OCI-LY3 (cell line): ENCODE measurements at regions not wholly inside any gene's neighbourhood (a gene's known extent, or its start where the extent isn't known, plus 50 kb on each side); places are given as distances from the start of the nearest gene placed in this dataset.

Experiments
- H2AFZ ChIP-seq: fragments of 200-600, 300-600 bp; shearing (Covaris generic); 2 replicates; pipeline ENCODE4 v1.6.0; 2014; ENCODE audit warnings: antibody characterized with exemption, low read depth, low read length
- H3K27ac ChIP-seq: fragments of 200-600, 300-600 bp; sonication (generic); 2 replicates; pipeline ENCODE4 v1.5.1; 2014; ENCODE audit warnings: mild to moderate bottlenecking, low read length, moderate library complexity, mixed read lengths
- H3K27me3 ChIP-seq: fragments of 200-600, 300-600 bp; sonication (generic); 2 replicates; pipeline ENCODE4 v1.6.1; 2014; ENCODE audit warnings: low read depth, low read length, mixed read lengths
- H3K36me3 ChIP-seq: fragments of 200-600, 300-600 bp; sonication (generic); replicated peaks from 2 replicates; pipeline ENCODE3; 2014; ENCODE audit warnings: low read depth, low read length, mixed read lengths
- H3K4me1 ChIP-seq: fragments of 300-600, 200-600 bp; sonication (generic); 2 replicates; pipeline ENCODE4 v1.6.1; 2014; ENCODE audit warnings: low read length, mixed read lengths
- H3K4me2 ChIP-seq: fragments of 200-600, 300-600 bp; sonication (generic); 2 replicates; pipeline ENCODE4 v1.6.1; 2014; ENCODE audit warnings: low read length, mixed read lengths
- H3K4me3 ChIP-seq: fragments of 300-600, 200-600 bp; sonication (generic); 2 replicates; pipeline ENCODE4 v1.5.1; 2014; ENCODE audit warnings: antibody characterized with exemption, mild to moderate bottlenecking, low read length, moderate library complexity
- H3K79me2 ChIP-seq: fragments of 300-600, 200-600 bp; shearing (Covaris generic); 2 replicates; pipeline ENCODE4 v1.6.1; 2014; ENCODE audit warnings: mild to moderate bottlenecking, low read length, mixed read lengths
- H3K9ac ChIP-seq: fragments of 300-600, 200-600 bp; shearing (Covaris generic); 2 replicates; pipeline ENCODE4 v1.6.0; 2014; ENCODE audit warnings: mild to moderate bottlenecking, low read length, moderate library complexity
- H3K9me3 ChIP-seq: fragments of 200-600, 300-600 bp; shearing (Covaris generic); 2 replicates; pipeline ENCODE4 v1.6.1; 2014; ENCODE audit warnings: low read length, mixed read lengths; ENCODE audit not compliant: insufficient read depth
- H4K20me1 ChIP-seq: fragments of 200-600, 300-600 bp; sonication (generic); 2 replicates; pipeline ENCODE4 v1.6.1; 2016; ENCODE audit warnings: low read length, mixed read lengths; ENCODE audit not compliant: insufficient read depth
- EZH2phosphoT487 ChIP-seq: fragments of 200-600 bp; shearing (Covaris generic); IDR thresholded peaks from 2 replicates; pipeline ENCODE4 v1.6.1; 2018; ENCODE audit warnings: antibody characterized with exemption, mixed run types, low read depth
- TF ChIP-seq, protein P1 (sequence below): fragments of 200-600, 300-600 bp; sonication (generic); IDR thresholded peaks from 2 replicates; pipeline ENCODE4 v1.5.1; 2014; ENCODE audit warnings: antibody characterized with exemption, low read length, low read depth

DNA sequence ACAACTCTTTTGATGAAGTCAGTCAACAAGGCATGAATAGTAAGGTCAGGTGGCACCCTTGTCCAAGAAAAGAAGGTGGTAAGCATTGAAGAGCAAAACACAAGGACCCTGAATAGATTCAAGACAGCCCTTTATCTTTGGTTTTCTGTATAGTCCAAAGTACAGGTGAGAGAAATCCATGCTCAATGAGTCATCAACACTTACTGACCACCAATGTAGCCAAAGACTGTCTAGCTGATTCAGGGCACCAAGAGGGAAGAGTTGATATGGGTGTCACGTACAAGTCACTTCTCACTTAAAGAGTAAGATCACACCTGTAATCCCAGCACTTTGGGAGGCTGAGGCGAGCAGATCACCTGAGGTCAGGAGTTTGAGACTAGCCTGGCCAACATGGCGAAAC, 528.3 kb downstream of the CD83 start:
- H3K27ac ChIP-seq: no peak overlapping the region
- H3K27me3 ChIP-seq: no peaks in the 10 kb centered on the region
- H3K9me3 ChIP-seq: no peaks in the 10 kb centered on the region
- no peak overlapping the region for H3K4me3 ChIP-seq
- TF ChIP-seq, protein P1, sequence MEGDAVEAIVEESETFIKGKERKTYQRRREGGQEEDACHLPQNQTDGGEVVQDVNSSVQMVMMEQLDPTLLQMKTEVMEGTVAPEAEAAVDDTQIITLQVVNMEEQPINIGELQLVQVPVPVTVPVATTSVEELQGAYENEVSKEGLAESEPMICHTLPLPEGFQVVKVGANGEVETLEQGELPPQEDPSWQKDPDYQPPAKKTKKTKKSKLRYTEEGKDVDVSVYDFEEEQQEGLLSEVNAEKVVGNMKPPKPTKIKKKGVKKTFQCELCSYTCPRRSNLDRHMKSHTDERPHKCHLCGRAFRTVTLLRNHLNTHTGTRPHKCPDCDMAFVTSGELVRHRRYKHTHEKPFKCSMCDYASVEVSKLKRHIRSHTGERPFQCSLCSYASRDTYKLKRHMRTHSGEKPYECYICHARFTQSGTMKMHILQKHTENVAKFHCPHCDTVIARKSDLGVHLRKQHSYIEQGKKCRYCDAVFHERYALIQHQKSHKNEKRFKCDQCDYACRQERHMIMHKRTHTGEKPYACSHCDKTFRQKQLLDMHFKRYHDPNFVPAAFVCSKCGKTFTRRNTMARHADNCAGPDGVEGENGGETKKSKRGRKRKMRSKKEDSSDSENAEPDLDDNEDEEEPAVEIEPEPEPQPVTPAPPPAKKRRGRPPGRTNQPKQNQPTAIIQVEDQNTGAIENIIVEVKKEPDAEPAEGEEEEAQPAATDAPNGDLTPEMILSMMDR: no peak
- TF ChIP-seq EZH2phosphoT487: no peak
- no peaks in the 10 kb centered on the region for H3K4me1 ChIP-seq
- no peaks in the 10 kb centered on the region for H3K79me2 ChIP-seq
- no peaks in the 10 kb centered on the region for H4K20me1 ChIP-seq
- no peak overlapping the region for H3K4me2 ChIP-seq
- no peak overlapping the region for H3K9ac ChIP-seq
- no peaks in the 10 kb centered on the region for H3K36me3 ChIP-seq
- H2AFZ ChIP-seq: no peak overlapping the region

DNA sequence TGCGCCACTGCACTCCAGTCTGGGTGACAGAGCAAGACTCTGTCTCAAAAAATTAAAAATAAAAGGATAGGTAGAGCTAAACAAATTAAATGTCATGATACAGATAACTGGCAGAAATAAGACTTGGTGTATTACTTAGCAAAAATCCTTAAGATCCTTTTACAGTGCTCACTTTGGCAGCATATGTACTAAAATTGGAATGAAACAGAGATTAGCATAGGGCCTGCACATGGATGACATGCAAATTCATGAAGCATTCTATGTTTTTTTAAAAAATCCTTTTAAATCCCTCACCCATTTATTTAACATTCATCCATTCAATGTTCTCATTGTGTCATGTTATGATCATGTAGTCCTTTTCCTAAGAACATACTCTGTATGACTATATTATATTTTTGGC, 528.8 kb downstream of the CD83 start:
- Histone ChIP-seq H3K27me3 (no peaks in the 10 kb centered on the region), H3K27ac (no peak overlapping the region), H3K36me3 (no peaks in the 10 kb centered on the region), H3K9ac (no peak overlapping the region), H3K4me2 (no peak overlapping the region), H3K79me2 (no peaks in the 10 kb centered on the region), H2AFZ (no peak overlapping the region), H4K20me1 (no peaks in the 10 kb centered on the region), H3K4me3 (no peak overlapping the region), H3K9me3 (no peaks in the 10 kb centered on the region), H3K4me1 (no peaks in the 10 kb centered on the region)
- TF ChIP-seq, protein P1: no peak
- no peak for TF ChIP-seq EZH2phosphoT487

DNA sequence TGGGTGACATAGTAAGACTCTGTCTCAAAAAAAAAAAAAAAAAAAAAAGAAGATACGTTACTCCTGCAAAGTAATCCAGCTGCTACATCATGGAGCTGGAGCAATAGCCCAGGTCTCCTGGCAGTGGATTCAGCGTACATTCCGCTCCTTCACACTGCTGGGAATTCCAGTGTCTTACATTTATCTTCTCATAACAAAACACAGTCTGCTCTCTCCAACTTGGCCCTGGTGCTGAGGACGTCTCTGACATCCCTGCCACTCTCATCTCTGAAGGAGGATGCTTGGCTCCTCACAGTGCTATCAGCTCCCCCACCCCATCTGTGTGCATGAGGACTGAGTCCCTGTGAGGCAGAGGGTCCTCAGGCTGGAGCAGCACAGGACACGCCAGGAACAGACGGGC, 529.8 kb downstream of the CD83 start:
- TF ChIP-seq, protein P1: no peak
- TF ChIP-seq EZH2phosphoT487: no peak
- Histone ChIP-seq H3K9ac (no peak overlapping the region), H3K4me3 (no peak overlapping the region), H3K4me1 (no peaks in the 10 kb centered on the region), H3K27ac (no peak overlapping the region), H3K9me3 (no peaks in the 10 kb centered on the region), H4K20me1 (no peaks in the 10 kb centered on the region), H3K27me3 (no peaks in the 10 kb centered on the region), H2AFZ (no peak overlapping the region), H3K36me3 (no peaks in the 10 kb centered on the region), H3K4me2 (no peak overlapping the region), H3K79me2 (no peaks in the 10 kb centered on the region)

DNA sequence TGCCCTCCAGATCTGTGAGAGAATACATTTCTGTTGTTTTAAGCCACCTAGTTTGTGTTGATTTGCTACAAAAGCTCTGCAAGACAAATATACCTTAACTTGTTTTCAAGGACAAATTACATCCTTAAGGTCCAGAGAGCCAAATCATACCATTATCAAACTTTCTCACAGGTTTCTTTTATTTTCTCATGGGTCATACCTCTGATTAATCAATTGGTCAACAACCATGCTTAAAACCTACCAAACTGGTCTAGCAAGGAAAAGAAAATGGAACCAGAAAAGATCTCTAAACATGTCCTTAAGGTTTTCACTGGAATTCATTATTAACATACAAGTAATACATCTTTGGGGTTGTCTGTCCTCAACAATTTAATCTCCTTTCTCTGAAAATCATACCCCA, 535.0 kb downstream of the CD83 start:
- TF ChIP-seq, protein P1: no peak
- no peak for TF ChIP-seq EZH2phosphoT487
- H3K27me3 ChIP-seq: peaks cover 2% of the 10 kb centered on the region; the same call in 1 of the 2 replicates
- H3K9me3 ChIP-seq: no peaks in the 10 kb centered on the region
- H3K36me3 ChIP-seq: no peaks in the 10 kb centered on the region
- peaks cover 15% of the 10 kb centered on the region for H3K4me1 ChIP-seq
- no peak overlapping the region for H3K9ac ChIP-seq
- H3K4me3 ChIP-seq: no peak overlapping the region
- H3K4me2 ChIP-seq: no peak overlapping the region
- no peaks in the 10 kb centered on the region for H4K20me1 ChIP-seq
- H2AFZ ChIP-seq: no peak overlapping the region
- H3K27ac ChIP-seq: no peak overlapping the region
- H3K79me2 ChIP-seq: no peaks in the 10 kb centered on the region
